B cell (primary cell): ENCODE measurements at regions not wholly inside any gene's neighbourhood (a gene's known extent, or its start where the extent isn't known, plus 50 kb on each side); places are given as distances from the start of the nearest gene placed in this dataset.

ENCODE experiments used
- EZH2 ChIP-seq: IDR thresholded peaks from 2 replicates; pipeline ENCODE4 v1.6.1; 2012; ENCODE audit warnings: borderline replicate concordance, low read depth, mild to moderate bottlenecking, moderate library complexity, low read length; ENCODE audit not compliant: insufficient read depth, poor library complexity, severe bottlenecking
- TF ChIP-seq, protein P1 (sequence below): fragments of 200-600 bp; IDR thresholded peaks from one replicate; pipeline ENCODE4 v1.8.0; 2022; ENCODE audit warnings: antibody characterized with exemption, mild to moderate bottlenecking

GRCh38 chr5:71786337-71787055 is 67.4 kb downstream of the CARTPT start:
- TF ChIP-seq, protein P1, sequence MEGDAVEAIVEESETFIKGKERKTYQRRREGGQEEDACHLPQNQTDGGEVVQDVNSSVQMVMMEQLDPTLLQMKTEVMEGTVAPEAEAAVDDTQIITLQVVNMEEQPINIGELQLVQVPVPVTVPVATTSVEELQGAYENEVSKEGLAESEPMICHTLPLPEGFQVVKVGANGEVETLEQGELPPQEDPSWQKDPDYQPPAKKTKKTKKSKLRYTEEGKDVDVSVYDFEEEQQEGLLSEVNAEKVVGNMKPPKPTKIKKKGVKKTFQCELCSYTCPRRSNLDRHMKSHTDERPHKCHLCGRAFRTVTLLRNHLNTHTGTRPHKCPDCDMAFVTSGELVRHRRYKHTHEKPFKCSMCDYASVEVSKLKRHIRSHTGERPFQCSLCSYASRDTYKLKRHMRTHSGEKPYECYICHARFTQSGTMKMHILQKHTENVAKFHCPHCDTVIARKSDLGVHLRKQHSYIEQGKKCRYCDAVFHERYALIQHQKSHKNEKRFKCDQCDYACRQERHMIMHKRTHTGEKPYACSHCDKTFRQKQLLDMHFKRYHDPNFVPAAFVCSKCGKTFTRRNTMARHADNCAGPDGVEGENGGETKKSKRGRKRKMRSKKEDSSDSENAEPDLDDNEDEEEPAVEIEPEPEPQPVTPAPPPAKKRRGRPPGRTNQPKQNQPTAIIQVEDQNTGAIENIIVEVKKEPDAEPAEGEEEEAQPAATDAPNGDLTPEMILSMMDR: no peak
- no peak for TF ChIP-seq EZH2
